ENCODE measurements at regions not wholly inside any gene's neighbourhood (a gene's known extent, or its start where the extent isn't known, plus 50 kb on each side); places are given as distances from the start of the nearest gene placed in this dataset.

DNA sequence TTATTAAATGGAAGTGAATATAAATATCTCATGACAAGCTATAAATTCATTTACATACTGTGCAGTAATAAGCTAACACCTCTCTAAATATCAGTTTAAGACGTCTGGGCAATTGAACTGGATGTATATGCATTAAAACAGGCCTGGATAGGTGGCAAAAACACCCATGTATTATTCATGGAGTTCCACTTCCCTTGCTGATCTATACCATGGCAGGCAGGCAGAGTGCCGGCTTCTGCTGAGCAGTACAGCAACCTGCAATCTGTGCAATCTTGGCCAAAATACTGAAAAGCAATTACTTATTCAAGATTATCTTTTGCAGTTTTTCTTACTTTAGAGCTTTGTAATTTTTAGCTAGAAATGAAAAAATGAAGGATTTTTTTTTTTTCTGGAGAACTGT, 112.1 kb upstream of the PIEZO2 start:
- TF ChIP-seq, protein P1, sequence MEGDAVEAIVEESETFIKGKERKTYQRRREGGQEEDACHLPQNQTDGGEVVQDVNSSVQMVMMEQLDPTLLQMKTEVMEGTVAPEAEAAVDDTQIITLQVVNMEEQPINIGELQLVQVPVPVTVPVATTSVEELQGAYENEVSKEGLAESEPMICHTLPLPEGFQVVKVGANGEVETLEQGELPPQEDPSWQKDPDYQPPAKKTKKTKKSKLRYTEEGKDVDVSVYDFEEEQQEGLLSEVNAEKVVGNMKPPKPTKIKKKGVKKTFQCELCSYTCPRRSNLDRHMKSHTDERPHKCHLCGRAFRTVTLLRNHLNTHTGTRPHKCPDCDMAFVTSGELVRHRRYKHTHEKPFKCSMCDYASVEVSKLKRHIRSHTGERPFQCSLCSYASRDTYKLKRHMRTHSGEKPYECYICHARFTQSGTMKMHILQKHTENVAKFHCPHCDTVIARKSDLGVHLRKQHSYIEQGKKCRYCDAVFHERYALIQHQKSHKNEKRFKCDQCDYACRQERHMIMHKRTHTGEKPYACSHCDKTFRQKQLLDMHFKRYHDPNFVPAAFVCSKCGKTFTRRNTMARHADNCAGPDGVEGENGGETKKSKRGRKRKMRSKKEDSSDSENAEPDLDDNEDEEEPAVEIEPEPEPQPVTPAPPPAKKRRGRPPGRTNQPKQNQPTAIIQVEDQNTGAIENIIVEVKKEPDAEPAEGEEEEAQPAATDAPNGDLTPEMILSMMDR (IDR thresholded peaks at IDR 0.05 in 8 of 11, conservative IDR thresholded peaks at IDR 0.05 in 3 of 11): no peak
- TF ChIP-seq POLR2A (IDR thresholded peaks at IDR 0.05): no peak
